ENCODE measurements at regions not wholly inside any gene's neighbourhood (a gene's known extent, or its start where the extent isn't known, plus 50 kb on each side); places are given as distances from the start of the nearest gene placed in this dataset.

- no peaks in the 10 kb centered on the region for H3K9me3 ChIP-seq (replicated peaks in 1 of 11)
- no peaks in the 10 kb centered on the region for H4K20me1 ChIP-seq
- H3K36me3 ChIP-seq, result no peaks in the 10 kb centered on the region
- H3K4me2 ChIP-seq, result no peak overlapping the region
- H3K9ac ChIP-seq, result no peak overlapping the region
- H3K27me3 ChIP-seq, result no peaks in the 10 kb centered on the region
- TF ChIP-seq Cebpa-rat (IDR thresholded peaks at IDR 0.05), result no peak
- H3K27ac ChIP-seq, result no peak overlapping the region
- no peaks in the 10 kb centered on the region for H3K4me1 ChIP-seq
- no peak overlapping the region for H3K4me3 ChIP-seq
Measured at GRCh38 chr9:1271786-1272185, 221.6 kb downstream of the DMRT2 start.

DNA sequence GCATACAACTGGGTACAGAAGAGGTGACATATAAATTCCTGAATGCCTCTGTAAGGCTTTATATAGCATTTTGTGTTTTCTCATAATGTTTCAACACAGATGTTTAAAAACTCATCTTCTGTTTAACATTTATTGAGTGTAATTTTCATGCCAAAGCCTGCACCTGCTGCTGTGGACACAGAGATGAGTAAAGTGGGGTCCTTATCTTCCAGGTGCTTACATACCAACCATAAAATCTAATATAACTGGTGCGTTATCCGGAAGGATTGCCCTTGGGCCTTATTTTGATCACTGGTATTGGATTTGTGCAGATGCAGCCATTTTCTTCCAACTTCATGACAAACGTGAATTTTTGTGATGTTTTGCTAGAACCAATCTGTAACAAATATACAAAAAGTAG is 222.3 kb downstream of the DMRT2 start:
- H3K27ac ChIP-seq, result no peak overlapping the region
- no peaks in the 10 kb centered on the region for H3K4me1 ChIP-seq
- H3K36me3 ChIP-seq, result no peaks in the 10 kb centered on the region
- H3K9ac ChIP-seq, result no peak overlapping the region
- H3K9me3 ChIP-seq (replicated peaks in 1 of 11), result no peaks in the 10 kb centered on the region
- TF ChIP-seq Cebpa-rat (IDR thresholded peaks at IDR 0.05), result no peak
- no peak overlapping the region for H3K4me3 ChIP-seq
- no peaks in the 10 kb centered on the region for H3K27me3 ChIP-seq
- H3K4me2 ChIP-seq, result no peak overlapping the region
- no peaks in the 10 kb centered on the region for H4K20me1 ChIP-seq

DNA sequence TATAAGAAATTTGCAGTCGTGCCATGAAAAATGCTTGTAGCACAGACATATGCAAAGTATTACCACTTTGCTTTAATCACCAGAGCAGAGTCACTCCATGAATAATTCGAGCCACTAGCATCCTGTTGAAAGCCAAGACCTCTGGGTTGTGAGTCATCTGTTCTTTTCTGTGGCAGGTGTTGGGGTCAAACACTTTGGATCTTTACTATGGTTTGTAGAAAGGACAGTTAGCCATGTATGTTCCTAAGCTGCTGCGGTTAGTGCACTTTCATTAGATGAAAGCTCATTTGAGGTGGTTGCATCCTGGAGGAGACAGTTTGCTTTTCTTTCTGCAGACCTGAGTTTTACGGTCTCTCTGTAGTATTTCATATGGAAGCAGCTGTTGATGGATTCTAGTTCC is 223.7 kb downstream of the DMRT2 start:
- Histone ChIP-seq H3K4me1 (no peaks in the 10 kb centered on the region), H3K9ac (no peak overlapping the region), H4K20me1 (no peaks in the 10 kb centered on the region), H3K36me3 (no peaks in the 10 kb centered on the region), H3K4me3 (no peak overlapping the region), H3K27ac (no peak overlapping the region), H3K27me3 (no peaks in the 10 kb centered on the region), H3K4me2 (no peak overlapping the region), H3K9me3 (replicated peaks in 1 of 11) (no peaks in the 10 kb centered on the region)
- no peak for TF ChIP-seq Cebpa-rat (IDR thresholded peaks at IDR 0.05)

DNA sequence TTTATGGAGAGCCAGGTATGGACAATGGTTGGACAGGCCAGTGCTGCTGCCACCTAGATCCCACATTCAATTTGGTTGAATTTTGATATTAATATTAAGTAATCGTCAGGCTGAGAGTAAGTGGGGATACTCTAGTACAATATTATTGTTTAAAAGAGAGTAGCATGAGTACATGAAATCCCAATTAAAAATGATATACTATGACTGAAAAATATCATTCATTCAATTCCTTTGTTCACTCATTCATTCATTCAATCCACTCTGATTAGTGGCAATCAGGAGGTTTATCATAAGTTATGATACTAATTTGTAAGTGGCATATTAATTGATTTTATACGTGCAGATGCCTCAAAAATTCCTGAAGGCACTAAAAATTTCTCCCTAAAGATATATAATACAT is 224.2 kb downstream of the DMRT2 start:
- H3K9me3 ChIP-seq (replicated peaks in 1 of 11), result no peaks in the 10 kb centered on the region
- H3K4me1 ChIP-seq, result no peaks in the 10 kb centered on the region
- H3K4me3 ChIP-seq, result no peak overlapping the region
- H3K36me3 ChIP-seq, result no peaks in the 10 kb centered on the region
- no peaks in the 10 kb centered on the region for H3K27me3 ChIP-seq
- H3K4me2 ChIP-seq, result no peak overlapping the region
- no peak overlapping the region for H3K27ac ChIP-seq
- no peak for TF ChIP-seq Cebpa-rat (IDR thresholded peaks at IDR 0.05)
- H4K20me1 ChIP-seq, result no peaks in the 10 kb centered on the region
- no peak overlapping the region for H3K9ac ChIP-seq

GRCh38 chr9:1276474-1276873 is 226.3 kb downstream of the DMRT2 start:
- no peaks in the 10 kb centered on the region for H3K9me3 ChIP-seq (replicated peaks in 1 of 11)
- H4K20me1 ChIP-seq, result no peaks in the 10 kb centered on the region
- no peaks in the 10 kb centered on the region for H3K36me3 ChIP-seq
- no peak for TF ChIP-seq Cebpa-rat (IDR thresholded peaks at IDR 0.05)
- no peak overlapping the region for H3K27ac ChIP-seq
- no peaks in the 10 kb centered on the region for H3K27me3 ChIP-seq
- H3K9ac ChIP-seq, result no peak overlapping the region
- no peak overlapping the region for H3K4me3 ChIP-seq
- H3K4me1 ChIP-seq, result no peaks in the 10 kb centered on the region
- H3K4me2 ChIP-seq, result no peak overlapping the region

- no peak for TF ChIP-seq Cebpa-rat (IDR thresholded peaks at IDR 0.05)
- no peak overlapping the region for H3K4me2 ChIP-seq
- H3K36me3 ChIP-seq, result no peaks in the 10 kb centered on the region
- no peak overlapping the region for H3K27ac ChIP-seq
- no peak overlapping the region for H3K4me3 ChIP-seq
- H3K27me3 ChIP-seq, result no peaks in the 10 kb centered on the region
- H3K4me1 ChIP-seq, result no peaks in the 10 kb centered on the region
- H4K20me1 ChIP-seq, result no peaks in the 10 kb centered on the region
- H3K9ac ChIP-seq, result no peak overlapping the region
- peaks cover 0 to 32% (median 13%) of the 10 kb centered on the region in 11 experiments; a peak in 10 of 22 replicates for H3K9me3 ChIP-seq (replicated peaks in 1 of 11)
Measured at GRCh38 chr9:1284727-1285126, 234.6 kb downstream of the DMRT2 start.

DNA sequence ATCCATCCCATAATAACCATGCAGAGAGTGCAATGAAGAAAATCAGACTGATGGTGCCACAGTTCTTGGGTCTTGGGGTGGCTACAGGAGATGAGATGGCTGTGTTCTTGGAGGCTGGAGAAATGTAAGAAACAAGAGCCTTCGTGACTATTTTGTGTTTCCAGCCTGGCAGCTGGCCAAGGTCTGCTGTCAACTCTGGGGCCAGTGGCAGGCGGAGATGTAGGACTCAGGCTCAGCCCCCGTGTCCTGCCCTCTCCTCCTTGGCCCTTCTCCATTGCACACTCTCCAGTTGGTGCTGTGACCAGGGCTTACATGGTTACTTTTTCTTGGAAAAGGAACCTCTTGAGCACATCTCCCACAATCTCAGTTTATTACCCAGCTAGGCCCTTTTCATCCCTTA is 235.4 kb downstream of the DMRT2 start:
- Histone ChIP-seq H3K36me3 (no peaks in the 10 kb centered on the region), H3K4me2 (no peak overlapping the region), H3K27me3 (no peaks in the 10 kb centered on the region), H4K20me1 (no peaks in the 10 kb centered on the region), H3K4me3 (no peak overlapping the region), H3K4me1 (no peaks in the 10 kb centered on the region), H3K9me3 (replicated peaks in 1 of 11) (peaks cover 0 to 32% (median 13%) of the 10 kb centered on the region in 11 experiments; a peak in 10 of 22 replicates), H3K27ac (no peak overlapping the region), H3K9ac (no peak overlapping the region)
- TF ChIP-seq Cebpa-rat (IDR thresholded peaks at IDR 0.05), result no peak

GRCh38 chr9:1292384-1292783 is 242.2 kb downstream of the DMRT2 start:
- Histone ChIP-seq H3K4me1 (no peaks in the 10 kb centered on the region), H4K20me1 (no peaks in the 10 kb centered on the region), H3K9me3 (replicated peaks in 1 of 11) (peaks cover 0 to 3% (median 0%) of the 10 kb centered on the region in 11 experiments; a peak in 3 of 22 replicates), H3K4me2 (no peak overlapping the region), H3K9ac (no peak overlapping the region), H3K4me3 (no peak overlapping the region), H3K27ac (no peak overlapping the region), H3K27me3 (no peaks in the 10 kb centered on the region; a peak in 1 of 22 replicates), H3K36me3 (no peaks in the 10 kb centered on the region)
- no peak for TF ChIP-seq Cebpa-rat (IDR thresholded peaks at IDR 0.05)

GRCh38 chr9:1294641-1295258 is 244.6 kb downstream of the DMRT2 start:
- Histone ChIP-seq H3K27ac (no peak overlapping the region), H3K4me1 (no peaks in the 10 kb centered on the region), H3K4me2 (no peak overlapping the region), H3K36me3 (no peaks in the 10 kb centered on the region), H3K9ac (no peak overlapping the region), H3K27me3 (no peaks in the 10 kb centered on the region; a peak in 1 of 22 replicates), H4K20me1 (no peaks in the 10 kb centered on the region), H3K4me3 (no peak overlapping the region), H3K9me3 (replicated peaks in 1 of 11) (no peaks in the 10 kb centered on the region)
- no peak for TF ChIP-seq Cebpa-rat (IDR thresholded peaks at IDR 0.05)

GRCh38 chr9:1296331-1296730 is 246.2 kb downstream of the DMRT2 start:
- Histone ChIP-seq H3K4me3 (no peak overlapping the region), H3K27me3 (no peaks in the 10 kb centered on the region; a peak in 1 of 22 replicates), H3K9me3 (replicated peaks in 1 of 11) (no peaks in the 10 kb centered on the region), H3K27ac (no peak overlapping the region), H3K4me1 (no peaks in the 10 kb centered on the region), H3K36me3 (no peaks in the 10 kb centered on the region), H4K20me1 (no peaks in the 10 kb centered on the region), H3K9ac (no peak overlapping the region), H3K4me2 (no peak overlapping the region)
- no peak for TF ChIP-seq Cebpa-rat (IDR thresholded peaks at IDR 0.05)
